ENCODE measurements at regions not wholly inside any gene's neighbourhood (a gene's known extent, or its start where the extent isn't known, plus 50 kb on each side); places are given as distances from the start of the nearest gene placed in this dataset.

GRCh38 chr1:69246109-69246508 lies 321.6 kb upstream of the LRRC7 start:
- no peak for TF ChIP-seq CTCF (IDR thresholded peaks at IDR 0.05)

GRCh38 chr1:69246710-69247109 lies 321.0 kb upstream of the LRRC7 start:
- TF ChIP-seq CTCF (IDR thresholded peaks at IDR 0.05): no peak

- no peak for TF ChIP-seq CTCF (IDR thresholded peaks at IDR 0.05)
Observed at GRCh38 chr1:69252696-69253095, 315.0 kb upstream of the LRRC7 start.

- no peak for TF ChIP-seq CTCF (IDR thresholded peaks at IDR 0.05)
Observed at GRCh38 chr1:69256036-69256435, 311.7 kb upstream of the LRRC7 start.

GRCh38 chr1:69258842-69259241 lies 308.9 kb upstream of the LRRC7 start:
- no peak for TF ChIP-seq CTCF (IDR thresholded peaks at IDR 0.05)

- TF ChIP-seq CTCF (IDR thresholded peaks at IDR 0.05): no peak
Observed at GRCh38 chr1:69263921-69264391, 303.8 kb upstream of the LRRC7 start.

GRCh38 chr1:69269491-69269890 lies 298.2 kb upstream of the LRRC7 start:
- TF ChIP-seq CTCF (IDR thresholded peaks at IDR 0.05): no peak

- TF ChIP-seq CTCF (IDR thresholded peaks at IDR 0.05): no peak
Observed at GRCh38 chr1:69271587-69272125, 296.1 kb upstream of the LRRC7 start.
